ENCODE measurements at regions not wholly inside any gene's neighbourhood (a gene's known extent, or its start where the extent isn't known, plus 50 kb on each side); places are given as distances from the start of the nearest gene placed in this dataset.

DNA sequence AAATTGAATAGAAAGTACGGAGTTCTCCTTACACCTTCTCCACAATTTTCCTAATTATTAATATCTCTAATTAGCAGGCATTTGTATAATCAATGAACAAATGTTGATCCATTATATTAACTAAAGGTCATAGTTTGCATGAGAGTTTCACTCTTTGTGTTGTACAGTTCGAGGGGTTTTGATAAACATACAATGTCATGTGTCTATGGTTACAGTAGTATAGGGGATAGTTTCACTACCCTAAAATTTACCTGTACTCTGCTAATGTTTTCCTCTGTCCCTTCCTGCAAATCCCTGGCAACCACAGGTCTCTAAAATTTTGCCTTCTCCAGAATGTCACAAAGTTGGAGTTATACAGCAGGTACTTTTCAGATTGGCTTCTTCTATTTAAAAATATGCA, 1199.8 kb upstream of the GJE1 start:
- H3K4me2 ChIP-seq (ENCODE audit: insufficient read depth, low read length) = no peak overlapping the region
- POLR2A ChIA-PET = no interaction called here
- WGBS (ENCODE audit: insufficient coverage, low coverage, missing lambda C conversion rate) = 0% methylated on average over 2 of the region's 2 CpGs
- H2AFZ ChIP-seq (ENCODE audit: low read depth, low read length) = no peak overlapping the region
- CTCF ChIA-PET (ENCODE audit: low intra/inter-chr PET ratio) = no interaction called here
- ATAC-seq (no peak), DNase-seq (ENCODE audit: extremely low read depth in 1 of 4, low spot score in 3 of 4) (no peak), FAIRE-seq (no peak)
- H4K20me1 ChIP-seq (replicated peaks; ENCODE audit: control insufficient read depth, insufficient read depth, low read length) = no peaks in the 10 kb centered on the region
- H3K79me2 ChIP-seq (ENCODE audit: control insufficient read depth, insufficient read depth, low read length) = no peaks in the 10 kb centered on the region
- no peaks in the 10 kb centered on the region for H3K36me3 ChIP-seq (ENCODE audit: control insufficient read depth, insufficient read depth, low read length)
- no peak overlapping the region for H3K27ac ChIP-seq (ENCODE audit: extremely low read depth, low read depth, low read length)
- no peak overlapping the region for H3K9ac ChIP-seq (ENCODE audit: insufficient read depth in 1 of 2, low read depth in 2 of 2, low read length in 2 of 2)
- H3K4me3 ChIP-seq = no peak overlapping the region
- H3K9me1 ChIP-seq (ENCODE audit: control insufficient read depth, insufficient read depth, low read length) = no peaks in the 10 kb centered on the region
- intact Hi-C loops (cut with micrococcal nuclease) (no loop called here), in situ Hi-C loops (cut with MboI) (no loop called here)
- H3K27me3 ChIP-seq (ENCODE audit: control insufficient read depth in 2 of 2, insufficient read depth in 2 of 2, low read length in 2 of 2) = no peaks in the 10 kb centered on the region
- H3K9me3 ChIP-seq (replicated peaks; ENCODE audit: control insufficient read depth, insufficient read depth, low read depth, low read length) = no peaks in the 10 kb centered on the region; the same call in 1 of the 2 replicates
- no peaks in the 10 kb centered on the region for H3K4me1 ChIP-seq (replicated peaks in 1 of 2; ENCODE audit: control insufficient read depth in 2 of 2, insufficient read depth in 2 of 2, low read length in 2 of 2)
- TF ChIP-seq ZNF57 (CRISPR knock-in tag; IDR thresholded peaks at IDR 0.05) (no peak), BRD4 (IDR thresholded peaks at IDR 0.05) (no peak), SRSF1 (IDR thresholded peaks at IDR 0.05; ENCODE audit: low read depth, low read length) (no peak), ZNF780A (CRISPR knock-in tag; IDR thresholded peaks at IDR 0.05) (no peak), RBM39 (optimal IDR thresholded peaks at IDR 0.05; ENCODE audit: low read depth, low read length) (no peak), SAFB (IDR thresholded peaks at IDR 0.05; ENCODE audit: borderline replicate concordance, low read depth, low read length) (no peak), SNAPC5 (CRISPR knock-in tag; IDR thresholded peaks at IDR 0.05) (no peak), TBP (optimal IDR thresholded peaks at IDR 0.05; ENCODE audit: low read depth, low read length) (no peak), ZNF511 (CRISPR knock-in tag; IDR thresholded peaks at IDR 0.05) (no peak), ZNF274 (IDR thresholded peaks at IDR 0.05; ENCODE audit: borderline replicate concordance, low read depth, low read length) (no peak)
- no TSS peak for BruUV-seq (replicated peaks)

Measured in K562 (cell line).